GM10248 (cell line): ENCODE measurements at regions not wholly inside any gene's neighbourhood (a gene's known extent, or its start where the extent isn't known, plus 50 kb on each side); places are given as distances from the start of the nearest gene placed in this dataset.

Source experiments
- CTCF ChIA-PET: fragments of 300-600 bp; sonication (Branson Sonifier 250); formaldehyde crosslinking; extraction: SDS; loops from one replicate; lab custom pipeline; 2021; ENCODE audit warnings: antibody characterized with exemption; lab: Yijun Ruan, JAX
- POLR2A ChIA-PET: fragments of 350-650 bp; sonication (Branson Sonifier 250); formaldehyde crosslinking; extraction: SDS; loops from one replicate; lab custom pipeline; 2020; ENCODE audit warnings: antibody characterized with exemption; lab: Yijun Ruan, JAX
- DNase-seq: peaks from one replicate; pipeline ENCODE4 v3.0.0; 2012; ENCODE audit errors: extremely low spot score
- TF ChIP-seq, protein P1 (sequence below): IDR thresholded peaks from 2 replicates; pipeline ENCODE4 v1.5.1; 2012; ENCODE audit warnings: mild to moderate bottlenecking, low read depth; ENCODE audit errors: extremely low read depth, missing control alignments, control extremely low read depth

DNA sequence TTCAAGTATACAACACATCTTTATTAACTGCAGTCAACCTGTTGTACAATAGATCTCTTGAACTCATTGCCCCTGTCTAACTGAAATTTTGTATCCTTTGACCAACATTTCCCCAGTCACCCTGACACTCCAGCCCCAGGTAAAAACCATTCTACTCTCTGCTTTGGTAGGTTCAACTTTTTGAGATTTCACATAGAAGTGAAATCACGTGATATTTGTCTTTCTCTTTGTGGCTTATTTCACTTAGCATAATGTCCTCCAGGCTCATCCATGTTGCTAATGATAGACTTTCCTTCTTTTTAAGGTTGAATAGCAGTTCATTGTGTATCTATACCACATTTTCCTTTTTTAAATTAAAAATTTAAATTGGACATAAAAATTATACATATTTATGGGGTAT lies 126.5 kb upstream of the MAN2A1 start:
- ChIA-PET CTCF (no interaction called here), POLR2A (no interaction called here)
- TF ChIP-seq, protein P1, sequence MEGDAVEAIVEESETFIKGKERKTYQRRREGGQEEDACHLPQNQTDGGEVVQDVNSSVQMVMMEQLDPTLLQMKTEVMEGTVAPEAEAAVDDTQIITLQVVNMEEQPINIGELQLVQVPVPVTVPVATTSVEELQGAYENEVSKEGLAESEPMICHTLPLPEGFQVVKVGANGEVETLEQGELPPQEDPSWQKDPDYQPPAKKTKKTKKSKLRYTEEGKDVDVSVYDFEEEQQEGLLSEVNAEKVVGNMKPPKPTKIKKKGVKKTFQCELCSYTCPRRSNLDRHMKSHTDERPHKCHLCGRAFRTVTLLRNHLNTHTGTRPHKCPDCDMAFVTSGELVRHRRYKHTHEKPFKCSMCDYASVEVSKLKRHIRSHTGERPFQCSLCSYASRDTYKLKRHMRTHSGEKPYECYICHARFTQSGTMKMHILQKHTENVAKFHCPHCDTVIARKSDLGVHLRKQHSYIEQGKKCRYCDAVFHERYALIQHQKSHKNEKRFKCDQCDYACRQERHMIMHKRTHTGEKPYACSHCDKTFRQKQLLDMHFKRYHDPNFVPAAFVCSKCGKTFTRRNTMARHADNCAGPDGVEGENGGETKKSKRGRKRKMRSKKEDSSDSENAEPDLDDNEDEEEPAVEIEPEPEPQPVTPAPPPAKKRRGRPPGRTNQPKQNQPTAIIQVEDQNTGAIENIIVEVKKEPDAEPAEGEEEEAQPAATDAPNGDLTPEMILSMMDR = no peak
- no peak for DNase-seq

DNA sequence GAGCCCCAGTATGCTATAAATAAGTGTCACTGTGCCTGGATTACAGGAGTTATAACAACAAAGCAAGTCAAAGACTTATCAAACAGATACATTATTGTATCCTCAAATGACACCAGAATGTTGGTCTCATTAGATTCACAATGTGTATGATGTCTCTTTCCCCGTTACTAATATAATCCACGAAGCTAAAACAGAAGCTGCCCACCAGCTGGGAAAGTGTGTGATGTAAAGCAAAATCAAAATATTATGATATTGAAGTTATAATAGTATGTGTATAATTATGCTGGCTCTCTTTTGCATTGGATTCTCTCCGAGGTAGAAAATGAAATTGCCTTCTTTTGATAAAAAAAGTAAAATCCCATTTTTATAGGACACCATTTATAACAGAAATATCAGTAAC lies 127.3 kb upstream of the MAN2A1 start:
- ChIA-PET CTCF (no interaction called here), POLR2A (no interaction called here)
- DNase-seq = no peak
- TF ChIP-seq, protein P1 = no peak

DNA sequence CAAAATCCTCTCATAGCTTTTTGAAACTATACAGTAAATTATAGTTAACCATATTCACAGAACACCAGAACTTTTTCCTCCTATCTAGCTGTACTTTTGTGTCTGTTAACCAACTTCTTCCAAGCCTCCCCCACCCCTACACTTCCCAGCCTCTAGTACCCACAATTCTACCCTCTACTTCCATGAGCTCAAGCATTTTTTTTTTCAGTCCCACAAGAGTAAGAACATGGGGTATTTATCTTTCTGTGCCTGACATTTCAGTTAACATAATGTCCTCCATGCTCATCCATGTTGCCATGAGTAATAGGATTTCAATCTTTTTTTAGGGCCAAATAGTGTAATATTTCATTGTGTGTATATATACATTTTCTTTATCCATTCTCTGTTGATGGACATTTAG lies 128.3 kb upstream of the MAN2A1 start:
- ChIA-PET POLR2A (no interaction called here), CTCF (interaction anchor here (1.0 kb wide), 1 partner anchor 16 kb away, joined by 3 read pairs; no protein-coding TSS in a partner anchor)
- TF ChIP-seq, protein P1 = no peak
- DNase-seq = no peak

DNA sequence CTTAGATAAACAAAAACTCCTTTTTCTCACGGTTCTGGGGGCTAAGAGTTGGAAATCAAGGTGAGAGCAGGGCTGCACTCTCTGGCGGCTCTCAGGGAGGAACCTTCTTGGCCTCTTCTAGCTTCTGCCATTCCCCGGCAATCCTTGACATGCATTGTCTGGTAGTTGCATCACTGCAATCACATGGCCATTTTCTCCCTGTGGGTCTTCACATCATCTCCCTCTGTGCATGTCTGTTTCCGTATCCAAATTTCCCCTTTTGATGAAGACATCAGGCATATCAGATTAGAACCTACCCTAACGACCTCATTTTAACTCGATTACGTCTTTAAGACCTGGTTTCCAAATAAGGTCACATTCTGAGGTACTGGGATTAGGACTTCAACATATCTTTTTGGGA lies 129.2 kb upstream of the MAN2A1 start:
- CTCF ChIA-PET = no interaction called here
- POLR2A ChIA-PET = no interaction called here
- TF ChIP-seq, protein P1 = no peak
- DNase-seq = no peak

DNA sequence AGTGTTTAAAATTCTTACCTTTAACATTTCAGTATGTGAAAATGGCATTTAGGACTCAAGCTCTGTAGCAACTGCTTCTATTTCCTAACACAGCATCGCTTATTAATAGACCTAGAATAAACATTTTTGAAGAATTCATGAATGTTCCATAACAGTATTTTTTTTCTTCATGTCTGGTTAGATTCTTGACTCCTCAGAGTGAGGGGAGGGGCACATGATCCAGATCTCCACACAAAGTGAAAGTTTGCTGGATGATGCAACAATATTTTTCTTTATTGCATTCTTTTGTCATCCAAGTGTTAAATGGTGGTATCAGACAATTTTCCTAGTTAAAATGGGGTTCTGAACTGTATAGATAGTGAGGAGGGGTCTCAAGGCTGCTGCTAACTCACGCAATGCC lies 130.8 kb upstream of the MAN2A1 start:
- ChIA-PET CTCF (interaction anchor here (1.1 kb wide), 1 partner anchor 46 kb away, joined by 3 read pairs; no protein-coding TSS in a partner anchor), POLR2A (no interaction called here)
- TF ChIP-seq, protein P1 = no peak
- DNase-seq = no peak

DNA sequence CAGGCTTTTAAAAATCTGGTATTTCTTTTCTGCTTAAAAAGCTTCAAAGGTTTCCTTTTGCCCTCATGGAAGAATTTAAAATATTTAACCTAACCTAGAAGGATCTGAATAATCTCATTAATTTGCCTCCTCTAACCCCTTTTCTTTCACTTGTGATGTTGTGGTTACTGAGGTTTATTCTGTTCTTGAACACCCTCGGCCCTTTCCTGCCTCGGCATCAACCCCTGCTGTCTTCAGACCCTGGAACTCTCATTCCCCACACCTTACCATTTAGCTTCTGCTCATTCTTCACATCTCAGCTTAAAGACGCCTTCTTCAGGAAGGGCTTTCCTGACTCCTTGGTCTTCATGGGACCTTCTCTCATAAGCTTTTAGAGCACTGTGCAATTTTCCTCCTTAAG lies 131.4 kb upstream of the MAN2A1 start:
- DNase-seq = no peak
- ChIA-PET POLR2A (no interaction called here), CTCF (interaction anchor here (1.1 kb wide), 1 partner anchor 47 kb away, joined by 3 read pairs; no protein-coding TSS in a partner anchor)
- TF ChIP-seq, protein P1 = no peak
